ENCODE measurements at regions not wholly inside any gene's neighbourhood (a gene's known extent, or its start where the extent isn't known, plus 50 kb on each side); places are given as distances from the start of the nearest gene placed in this dataset.
"Not testable (repeated sequence)": the region's sequence is repeated elsewhere in the genome, so short reads cannot be mapped to it uniquely, and the experiment has no call there.

DNA sequence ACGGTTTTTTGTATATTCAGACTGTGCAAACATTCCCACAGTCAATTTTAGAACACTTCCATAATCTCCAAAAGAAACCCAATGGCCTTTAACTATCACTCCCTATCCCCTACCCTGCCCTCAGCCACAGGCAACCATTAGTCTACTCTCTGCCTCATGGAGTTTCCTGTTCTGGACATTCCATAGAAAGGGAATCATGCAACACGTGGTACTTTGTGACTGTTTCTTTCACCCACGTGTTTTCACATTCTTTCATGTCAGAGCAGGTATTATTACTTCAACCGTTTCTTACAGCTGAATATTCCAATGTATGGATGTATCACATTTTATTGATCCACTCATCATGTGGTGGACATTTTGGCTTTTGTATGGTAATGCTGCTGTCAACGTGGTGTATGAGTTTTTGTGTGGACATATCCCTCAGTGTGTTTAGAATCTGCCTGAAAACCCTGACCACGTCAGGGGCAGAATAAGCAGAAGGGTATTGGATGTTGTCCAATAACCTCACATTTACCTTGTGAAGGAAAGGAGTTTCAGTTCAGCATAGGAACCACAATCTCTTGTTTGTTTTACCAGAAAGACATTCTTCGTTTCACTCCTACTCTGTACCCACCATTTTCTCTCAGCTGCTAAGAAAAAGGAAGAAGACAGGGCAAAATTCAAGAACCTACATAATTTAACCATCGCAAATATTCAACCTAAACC is 107.5 kb upstream of the DYRK2 start:
- DNase-seq, result no peak

DNA sequence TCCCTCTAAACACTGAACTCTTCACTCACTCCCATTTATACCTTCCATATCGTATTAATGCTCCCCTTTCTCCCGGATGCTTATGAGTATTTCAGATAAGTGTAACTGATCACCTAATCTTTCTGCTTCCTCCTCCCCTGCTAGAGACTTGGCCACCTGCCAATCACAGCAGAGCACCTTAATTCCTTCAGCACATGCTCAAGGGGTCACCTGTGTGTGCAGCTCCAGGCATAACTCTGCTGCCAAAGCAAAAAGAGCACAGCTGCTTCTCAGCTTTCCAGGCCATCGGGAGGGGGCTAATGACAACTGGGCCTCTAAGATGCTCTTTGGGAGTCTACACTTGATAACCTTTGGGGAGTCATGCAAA is 106.9 kb upstream of the DYRK2 start:
- no peak for DNase-seq

DNA sequence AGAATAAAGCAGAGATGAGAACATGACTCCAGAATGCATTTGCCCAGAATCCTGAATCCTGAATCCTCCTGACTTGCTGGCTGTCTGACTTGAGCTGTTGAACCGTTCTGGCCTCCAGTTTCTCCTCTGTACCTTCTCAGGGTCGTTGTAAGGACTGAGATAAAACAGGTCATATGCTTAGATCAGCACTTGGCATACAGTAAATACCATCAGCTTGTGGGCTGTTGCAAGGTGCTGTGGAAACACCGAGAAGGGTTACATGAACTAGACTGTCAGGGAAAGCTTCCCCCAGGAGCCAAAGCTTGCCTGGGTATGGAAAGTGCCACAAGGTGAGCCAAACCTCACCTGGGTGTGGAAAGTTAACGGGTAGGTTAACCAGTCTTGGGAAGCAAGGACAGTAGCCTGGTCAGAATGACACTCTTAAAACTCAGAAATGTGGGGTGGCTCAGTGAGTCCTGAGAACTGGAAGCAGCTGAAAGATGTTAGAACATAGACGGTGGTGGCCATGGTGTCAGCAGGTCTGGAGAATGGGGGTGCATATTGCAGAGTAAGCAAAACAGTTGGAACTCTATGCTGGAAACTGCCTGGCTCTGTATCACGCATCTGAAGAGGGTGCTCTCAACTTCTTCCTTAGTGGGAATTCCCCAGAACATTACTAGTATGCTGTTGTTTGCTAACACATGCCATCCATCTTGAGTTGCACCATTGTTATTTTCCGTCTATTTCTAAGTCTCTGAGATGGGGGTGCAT is 105.3 kb upstream of the DYRK2 start:
- no peak for DNase-seq

DNA sequence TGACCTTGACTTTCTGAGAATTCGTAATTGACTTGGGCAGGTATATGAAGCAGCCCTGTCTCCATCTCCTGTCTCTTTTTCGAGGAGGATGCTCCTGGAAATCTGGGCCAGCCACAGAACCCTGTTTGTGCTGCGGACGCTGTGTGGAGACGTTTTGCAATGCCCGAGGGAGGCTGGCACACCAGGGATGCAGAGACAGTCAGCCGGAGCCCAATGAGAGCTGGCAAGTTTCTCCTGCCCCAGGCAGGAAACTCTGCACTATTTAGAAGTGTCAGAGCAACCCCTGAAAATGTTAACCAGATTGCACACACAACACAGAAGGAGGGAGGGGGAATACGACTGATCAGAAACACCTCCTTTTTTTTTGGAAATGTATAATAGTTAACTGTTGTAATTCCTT is 103.2 kb upstream of the DYRK2 start:
- DNase-seq, result no peak

DNA sequence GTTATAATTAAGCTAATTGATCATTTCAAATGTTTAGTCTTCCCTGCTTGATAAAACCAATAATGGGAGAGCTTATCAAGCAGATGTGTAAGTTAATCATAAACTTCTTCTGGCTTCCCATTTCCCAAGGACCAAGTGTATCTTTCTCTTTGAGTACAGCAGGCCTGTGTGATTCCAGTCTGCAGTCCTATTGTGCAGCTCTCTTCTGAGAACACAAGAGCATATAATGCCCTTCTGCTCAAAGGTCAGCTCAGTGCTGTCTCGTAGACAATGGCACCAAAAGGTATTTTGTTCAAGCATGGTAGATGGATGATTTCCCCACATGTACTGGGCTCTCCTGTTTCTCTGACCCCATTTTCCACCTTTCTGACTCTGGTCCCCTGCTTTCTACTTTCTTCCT is 101.8 kb upstream of the DYRK2 start:
- DNase-seq, result no peak

DNA sequence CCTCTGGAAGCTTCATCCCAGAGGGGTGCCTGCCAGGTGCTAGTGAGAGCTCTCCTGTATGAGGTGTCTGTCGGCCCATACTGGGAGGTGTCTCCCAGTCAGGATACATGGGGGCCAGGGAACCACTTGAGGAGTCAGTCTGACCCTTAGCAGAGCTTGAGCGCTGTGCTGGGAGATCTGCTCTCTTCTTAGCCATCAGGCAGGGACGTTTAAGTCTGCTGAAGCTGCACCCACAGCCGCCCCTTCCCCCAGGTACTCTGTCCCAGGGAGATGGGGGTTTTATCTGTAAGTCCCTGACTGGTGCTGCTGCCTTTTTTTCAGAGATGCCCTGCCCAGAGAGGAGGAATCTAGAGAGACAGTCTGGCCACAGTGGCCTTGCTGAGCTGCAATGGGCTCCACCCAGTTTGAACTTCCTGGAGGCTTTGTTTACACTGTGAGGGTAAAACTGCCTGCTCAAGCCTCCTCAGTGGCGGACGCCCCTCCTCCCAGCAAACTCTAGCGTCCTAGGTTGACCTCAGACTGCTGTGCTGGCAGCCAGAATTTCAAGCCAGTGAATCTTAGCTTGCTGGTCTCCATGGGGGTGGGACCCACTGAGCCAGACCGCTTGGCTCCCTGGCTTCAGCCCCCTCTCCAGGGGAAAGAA is 93.3 kb upstream of the DYRK2 start:
- not testable (repeated sequence) for DNase-seq

DNA sequence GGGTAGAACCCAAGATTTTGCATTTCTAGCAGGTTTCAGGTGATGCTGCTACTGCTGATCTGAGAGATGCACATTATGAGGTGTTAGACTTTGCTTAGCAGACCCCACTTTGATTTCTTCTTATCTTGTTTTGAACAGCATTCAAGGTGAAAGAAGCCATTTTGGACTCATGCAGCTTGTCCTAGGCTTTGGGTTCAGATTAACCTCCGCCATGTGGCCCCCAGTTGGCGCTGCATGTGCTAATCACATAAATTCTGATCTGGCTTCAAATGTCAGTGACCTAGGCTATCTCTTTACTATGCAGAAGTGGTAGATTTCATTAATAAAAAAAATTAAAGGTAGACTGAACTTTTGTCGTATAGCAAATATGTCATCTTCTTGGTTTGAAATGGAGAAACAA is 89.8 kb upstream of the DYRK2 start:
- no peak for DNase-seq

DNA sequence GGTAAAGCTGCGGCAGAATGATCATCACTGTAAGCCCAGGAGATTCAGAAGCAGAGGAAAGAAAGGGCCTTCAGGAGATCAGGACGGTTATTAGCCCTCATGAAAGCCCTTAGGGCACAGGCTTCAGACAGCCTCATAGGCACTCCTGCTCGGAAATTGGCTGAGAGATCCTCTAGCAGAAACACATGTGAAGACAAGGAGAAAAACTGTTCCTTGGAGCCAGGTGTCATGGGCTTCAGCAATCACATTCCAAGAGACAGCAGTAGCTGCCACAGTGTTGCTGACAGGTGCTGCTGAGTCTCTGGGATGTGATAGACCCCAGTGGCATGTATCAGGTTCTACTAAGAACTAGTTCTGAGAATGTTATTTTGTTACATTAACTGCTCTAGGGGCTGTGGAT is 88.8 kb upstream of the DYRK2 start:
- no peak for DNase-seq

DNA sequence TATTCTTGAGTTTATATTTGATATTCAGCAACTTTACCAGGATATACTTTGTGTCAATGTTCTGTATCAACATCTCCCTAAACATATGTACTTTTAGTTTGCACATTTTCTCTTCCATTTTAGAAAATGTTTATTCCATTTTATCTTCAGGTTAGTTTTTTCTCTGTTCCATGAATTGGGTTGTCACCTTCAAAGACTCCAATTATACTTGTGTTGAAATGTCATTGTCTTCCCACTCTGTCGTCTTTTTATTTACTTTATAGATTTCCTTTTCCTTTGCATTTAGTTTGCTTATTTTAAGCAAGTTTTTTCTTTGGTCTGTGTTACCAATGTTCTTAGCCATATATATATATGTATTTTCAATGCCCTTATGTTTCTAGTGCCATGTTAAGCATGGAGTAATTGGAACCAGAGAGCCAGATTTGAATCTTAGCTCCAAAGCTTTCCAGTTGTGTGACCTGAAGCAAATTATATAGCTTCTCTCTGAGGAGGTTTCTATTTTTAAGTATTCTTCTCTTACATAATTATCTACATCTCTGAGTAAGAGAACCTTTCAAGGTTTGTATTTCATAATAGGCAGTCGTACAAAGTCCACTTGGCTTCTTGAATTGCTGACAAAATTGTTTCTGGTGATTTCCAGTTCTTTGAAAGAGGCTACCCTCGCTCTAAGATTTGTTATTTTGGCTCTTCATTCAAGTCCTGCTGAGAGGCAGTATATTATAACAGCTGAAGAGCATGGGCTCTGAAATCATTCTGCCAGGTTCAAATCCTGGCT is 85.8 kb upstream of the DYRK2 start:
- DNase-seq, result no peak

DNA sequence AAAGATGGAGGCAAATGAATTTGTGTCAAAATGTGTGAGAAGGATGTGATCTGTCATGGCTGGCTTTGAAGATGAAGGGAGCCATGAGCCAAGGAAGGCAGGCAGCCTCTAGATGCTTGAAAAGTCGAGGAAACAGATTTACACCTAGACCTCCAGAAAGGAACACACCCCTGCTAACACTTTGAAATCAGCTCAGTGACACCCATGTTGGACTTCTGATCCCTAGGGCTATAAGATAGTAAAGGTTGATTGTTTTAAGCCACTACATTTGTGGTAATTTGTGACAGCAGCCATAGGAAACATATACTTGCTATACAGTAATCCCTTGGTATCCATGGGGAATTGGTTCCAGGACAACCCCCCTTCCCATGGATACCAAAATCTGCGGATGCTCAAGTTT is 80.5 kb upstream of the DYRK2 start:
- DNase-seq, result no peak

DNA sequence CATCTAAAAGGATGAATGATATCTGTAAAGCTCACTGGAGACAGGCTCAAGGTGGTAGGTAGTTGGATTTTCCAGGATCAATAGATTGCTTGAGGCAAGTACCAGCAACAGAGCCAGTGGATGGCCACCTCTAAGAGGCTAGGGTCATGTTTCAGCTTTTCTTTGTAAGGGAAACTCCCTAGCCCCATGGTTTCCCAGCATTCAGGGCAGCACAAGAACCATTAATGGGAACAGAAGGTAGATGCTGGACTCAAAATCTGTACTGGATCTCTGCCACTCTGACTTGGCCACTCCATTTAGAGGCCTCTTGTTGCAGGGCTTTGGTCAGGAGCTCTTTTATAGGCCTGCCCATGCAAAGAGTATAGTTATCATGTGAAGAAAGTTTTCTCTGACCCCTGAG is 76.1 kb upstream of the DYRK2 start:
- DNase-seq, result no peak

DNA sequence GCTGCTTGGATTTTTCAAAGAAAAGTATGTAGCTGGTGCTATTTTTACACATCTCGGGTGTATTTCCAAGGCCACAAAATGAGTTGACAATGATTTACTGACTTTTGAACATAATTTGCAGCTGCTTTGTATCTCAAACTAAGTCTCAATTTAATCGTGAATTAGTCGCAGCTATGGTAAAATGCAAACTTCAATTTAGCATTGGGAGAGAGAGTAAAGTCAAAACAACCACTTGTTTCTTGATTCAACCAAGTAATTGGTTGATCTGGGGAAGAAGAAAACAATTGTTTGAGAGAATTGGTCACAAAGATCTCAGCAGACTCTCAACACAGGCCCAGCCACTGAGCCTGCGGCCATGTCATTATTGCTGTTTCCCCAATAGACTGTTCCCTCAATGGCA is 75.0 kb upstream of the DYRK2 start:
- no peak for DNase-seq

DNA sequence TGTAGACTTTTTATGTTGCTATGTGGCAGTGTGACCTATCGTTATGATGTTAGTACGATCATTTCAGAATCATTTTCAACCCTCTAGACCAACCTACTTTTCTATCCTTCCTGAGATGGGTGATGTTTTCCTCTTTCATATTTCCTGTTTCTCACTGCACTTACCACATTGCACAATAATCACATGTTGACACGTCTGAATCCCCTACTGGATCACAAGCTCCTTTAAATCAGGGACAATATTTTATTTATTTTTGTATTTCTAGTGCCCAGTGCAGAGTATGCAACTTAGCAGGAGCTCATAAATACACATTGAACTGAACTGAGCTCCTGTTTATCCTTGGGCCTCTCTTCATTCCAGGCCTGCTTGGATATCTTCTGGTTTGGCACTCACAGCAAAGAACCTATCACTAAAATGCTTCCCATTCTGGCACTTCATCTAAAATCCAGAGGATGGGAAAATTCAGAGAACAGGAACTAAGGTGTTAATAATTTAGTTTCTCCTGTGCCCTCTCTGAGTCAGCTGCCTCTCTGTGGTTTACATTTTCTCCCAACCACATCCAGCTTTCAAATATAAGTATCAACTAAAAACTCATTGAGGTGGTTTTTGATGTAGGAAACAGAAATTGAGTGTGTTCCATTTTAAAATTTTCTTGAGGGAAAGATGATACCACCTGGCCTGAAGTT is 69.4 kb upstream of the DYRK2 start:
- DNase-seq, result no peak

DNA sequence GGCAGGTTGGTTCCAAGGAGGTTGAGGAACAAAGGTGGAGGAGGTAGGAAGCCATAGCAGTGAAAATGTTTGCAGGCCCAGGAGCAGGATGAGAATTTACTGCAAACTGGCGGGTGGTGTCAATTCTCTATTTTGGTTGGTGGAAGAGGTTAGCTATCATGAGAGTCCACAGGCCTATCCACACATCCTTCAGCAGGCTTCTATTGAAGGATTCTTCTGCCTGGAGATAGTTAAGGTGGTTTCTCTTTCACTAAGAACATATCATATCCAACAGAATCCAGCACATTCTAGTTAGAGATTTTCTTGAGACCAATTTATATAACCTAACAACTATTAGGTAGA is 68.9 kb upstream of the DYRK2 start:
- DNase-seq, result no peak

DNA sequence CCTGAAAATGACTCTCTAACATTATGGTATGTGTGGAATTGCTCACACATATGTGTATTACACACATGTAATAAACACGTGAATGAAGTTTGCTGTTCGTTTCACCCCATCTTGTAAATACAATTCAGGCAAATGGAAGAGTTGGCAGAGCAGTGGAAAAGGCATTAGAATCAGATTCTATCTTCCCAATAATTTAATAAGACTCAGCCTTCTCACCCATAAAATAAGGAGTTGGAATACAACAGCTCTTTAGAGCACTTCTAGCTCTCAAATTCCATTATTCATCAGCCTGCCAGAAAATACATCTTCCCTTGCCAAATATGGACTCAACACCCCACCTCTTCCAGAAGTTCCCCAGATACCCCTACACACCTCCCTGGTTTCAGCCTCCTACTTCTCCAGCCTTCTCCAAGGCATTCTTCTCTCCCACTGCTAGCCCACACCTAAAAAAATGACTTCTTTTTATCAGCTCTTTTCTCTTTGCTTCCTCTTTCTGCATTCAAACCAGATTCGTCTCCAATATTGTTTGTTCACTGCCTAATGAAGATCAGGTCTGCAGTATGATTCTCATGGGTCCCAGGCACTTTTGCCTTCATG is 66.2 kb upstream of the DYRK2 start:
- no peak for DNase-seq

DNA sequence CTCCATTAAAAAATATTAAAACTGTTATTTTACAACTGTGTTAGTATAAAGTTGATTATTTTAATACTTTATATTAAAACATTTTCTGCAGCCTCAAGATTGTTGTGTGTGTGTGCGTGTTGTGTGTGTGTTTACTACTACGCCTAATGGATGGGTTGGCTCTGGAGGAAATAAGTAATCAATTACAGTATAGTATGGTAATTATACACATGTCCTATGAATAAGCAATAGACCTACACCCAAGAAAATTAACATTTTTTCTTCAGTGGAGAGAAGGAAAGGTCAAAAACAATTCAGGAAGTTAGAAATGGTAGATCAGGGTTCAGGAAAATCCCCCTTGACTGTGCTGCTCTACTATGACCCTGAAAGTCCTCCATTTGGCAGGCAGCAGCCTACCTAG is 65.7 kb upstream of the DYRK2 start:
- DNase-seq, result no peak

DNA sequence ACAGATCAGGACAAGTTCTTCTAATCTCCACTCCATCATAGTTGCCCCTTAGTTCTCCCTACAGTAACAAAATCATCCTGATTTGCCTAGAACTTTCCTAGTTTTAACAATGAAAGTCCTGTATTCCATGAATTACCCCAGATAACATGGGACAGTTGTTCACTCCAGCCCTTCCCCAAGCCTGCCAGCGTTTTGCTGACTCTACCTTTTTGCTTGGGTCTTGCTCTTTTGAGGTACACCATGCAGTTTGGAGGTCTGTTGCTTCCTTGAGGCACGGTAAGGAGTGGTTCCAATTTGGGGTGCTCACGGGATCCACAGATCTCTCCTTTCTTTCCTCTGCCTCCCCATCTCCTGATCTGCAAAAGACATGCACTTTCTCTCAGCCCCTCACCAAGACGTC is 61.6 kb upstream of the DYRK2 start:
- DNase-seq, result no peak

DNA sequence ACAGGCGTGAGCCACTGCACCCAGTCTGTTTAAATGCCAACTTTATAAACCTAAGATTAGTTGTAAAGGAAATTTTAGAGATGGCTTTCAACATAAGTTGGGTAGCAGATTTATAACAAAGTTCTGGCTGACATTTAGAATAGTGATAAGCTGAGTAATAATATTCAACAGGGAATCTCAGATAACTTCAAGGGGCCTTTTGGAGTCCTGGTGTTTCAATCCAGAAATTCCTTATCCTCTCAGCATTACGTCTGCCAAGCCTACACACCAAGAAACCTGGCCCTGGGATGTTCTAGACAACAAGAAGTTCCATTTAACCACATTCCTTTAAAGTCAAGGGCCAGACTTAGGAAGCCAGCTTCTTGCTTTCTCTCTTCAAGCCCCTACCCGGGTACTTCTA is 59.5 kb upstream of the DYRK2 start:
- no peak for DNase-seq

DNA sequence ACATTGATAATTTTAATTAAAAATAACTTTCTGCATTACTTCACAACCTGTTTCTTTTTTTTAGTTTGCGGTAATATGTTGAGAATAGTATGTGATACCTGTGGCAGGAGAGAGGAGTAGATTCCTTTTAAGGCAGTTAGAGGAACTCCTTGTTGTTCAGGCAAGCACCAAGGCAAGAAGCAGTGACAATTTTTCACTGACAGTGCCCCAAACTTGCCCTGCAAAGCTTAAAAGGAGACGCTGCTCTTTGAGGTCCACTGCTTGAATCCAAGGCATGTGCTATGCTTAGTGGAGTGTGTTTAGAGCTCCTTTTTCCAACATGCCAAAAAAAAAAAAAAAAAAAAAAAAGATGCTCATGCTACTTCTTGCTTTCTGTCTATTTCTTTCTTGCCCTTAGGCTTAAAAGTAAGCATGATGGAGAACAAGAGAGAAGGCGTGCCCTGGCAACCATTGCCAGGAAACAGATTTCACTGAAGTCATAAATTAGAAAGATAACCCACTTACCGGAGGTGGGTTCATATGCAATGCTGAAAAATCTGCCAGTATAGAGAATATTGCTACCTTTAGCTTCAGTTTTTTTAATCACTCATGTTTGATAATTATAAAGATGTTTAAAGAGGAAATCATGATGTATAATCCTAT is 58.3 kb upstream of the DYRK2 start:
- DNase-seq, result no peak

DNA sequence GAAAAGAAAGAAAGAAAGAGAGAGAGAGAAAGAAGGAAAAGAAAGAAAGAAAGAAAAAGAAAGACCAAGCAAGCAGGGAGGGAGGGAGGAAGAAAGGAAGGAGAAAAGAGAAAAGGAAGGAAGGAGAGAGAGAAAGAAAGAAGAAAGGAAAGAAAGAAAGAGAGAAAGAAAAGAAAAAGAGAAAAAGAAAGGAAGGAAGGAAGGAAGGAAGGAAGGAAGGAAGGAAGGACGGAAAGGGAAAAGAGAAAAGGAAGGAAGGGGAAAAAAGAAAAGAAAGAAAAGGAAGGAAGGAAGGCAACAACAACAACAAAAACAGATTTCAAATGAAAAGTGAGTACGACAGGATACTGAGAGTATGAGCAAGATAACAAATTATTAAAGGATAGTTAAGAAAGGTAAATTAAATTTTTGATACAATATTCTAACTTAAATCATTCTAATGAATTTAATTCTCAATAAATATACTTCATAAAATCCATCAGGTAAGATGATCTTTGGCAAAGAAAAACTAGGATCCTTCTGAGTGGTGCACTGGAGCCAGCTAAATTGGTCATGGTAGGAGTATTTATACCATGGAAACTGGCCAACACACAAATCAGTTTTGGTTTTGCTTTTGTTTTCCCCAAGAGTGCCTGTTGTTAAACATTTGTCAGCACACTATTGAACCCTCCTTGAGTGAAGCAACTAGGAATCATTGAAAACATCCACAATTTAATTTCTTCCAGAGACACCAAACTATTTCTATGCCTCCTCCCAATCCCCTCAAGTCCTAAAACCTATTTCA is 56.1 kb upstream of the DYRK2 start:
- DNase-seq, result no peak

DNA sequence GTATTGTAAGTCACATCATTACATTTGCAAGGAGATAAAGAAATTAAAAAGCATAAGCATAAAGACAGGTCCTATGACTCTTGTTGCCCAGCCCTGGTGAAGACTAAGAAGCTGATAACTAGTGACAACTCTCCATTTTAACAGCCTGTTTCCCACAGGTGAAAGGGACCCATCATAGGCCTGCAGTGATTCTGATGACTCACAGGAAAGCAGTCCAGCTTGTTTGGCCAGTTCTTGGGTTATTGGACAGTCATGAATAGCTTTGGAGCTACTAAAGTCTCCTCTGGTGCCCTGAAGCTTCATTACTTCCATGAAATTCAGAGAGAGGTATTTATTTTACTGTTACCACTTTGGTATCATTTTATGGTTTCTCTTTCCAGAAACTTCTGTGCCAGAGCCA is 55.5 kb upstream of the DYRK2 start:
- DNase-seq, result no peak

Measured in stimulated activated CD4-positive, alpha-beta T cell treated with anti-CD3 and anti-CD28 coated beads, Interleukin-4, amount 100 ng/mL, for 1 hour (primary cell).